Fibroblast of lung (primary cell): ENCODE measurements at regions not wholly inside any gene's neighbourhood (a gene's known extent, or its start where the extent isn't known, plus 50 kb on each side); places are given as distances from the start of the nearest gene placed in this dataset.

Experiments used
- EZH2 ChIP-seq: IDR thresholded peaks from 2 replicates; pipeline ENCODE4 v1.5.1; 2012; ENCODE audit warnings: low read length, control low read depth, mild to moderate bottlenecking; ENCODE audit errors: missing control alignments
- TF ChIP-seq, protein P1 (sequence below), 2 donors: IDR thresholded peaks in 1 of 2; conservative IDR thresholded peaks in 1 of 2; 1 replicate in 1 of 2; 2 replicates in 1 of 2; pipeline ENCODE4 v1.5.1; 2011 to 2012; ENCODE audit warnings: low read length in 2 of 2, control low read depth in 1 of 2, inconsistent platforms in 1 of 2, low read depth in 1 of 2, mild to moderate bottlenecking in 1 of 2

DNA sequence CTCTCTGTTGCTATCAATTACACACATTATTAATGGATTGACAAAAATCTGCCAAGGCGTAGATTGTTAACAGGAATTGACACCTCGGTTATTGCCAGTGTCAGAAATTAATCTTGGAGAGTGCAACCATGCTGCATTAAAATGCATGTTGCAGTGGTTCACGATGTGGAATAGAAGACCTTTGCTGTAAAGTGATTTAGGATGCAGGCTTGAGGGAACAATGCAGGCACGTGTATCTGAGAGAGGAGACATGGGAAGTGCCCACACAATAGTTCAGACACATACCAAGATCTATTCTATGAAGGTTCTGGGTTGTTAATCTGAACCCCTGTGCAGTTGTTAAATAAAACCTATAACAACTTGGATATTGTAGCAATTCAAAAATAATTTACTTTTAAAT lies 1032.8 kb upstream of the CDH8 start:
- TF ChIP-seq, protein P1, sequence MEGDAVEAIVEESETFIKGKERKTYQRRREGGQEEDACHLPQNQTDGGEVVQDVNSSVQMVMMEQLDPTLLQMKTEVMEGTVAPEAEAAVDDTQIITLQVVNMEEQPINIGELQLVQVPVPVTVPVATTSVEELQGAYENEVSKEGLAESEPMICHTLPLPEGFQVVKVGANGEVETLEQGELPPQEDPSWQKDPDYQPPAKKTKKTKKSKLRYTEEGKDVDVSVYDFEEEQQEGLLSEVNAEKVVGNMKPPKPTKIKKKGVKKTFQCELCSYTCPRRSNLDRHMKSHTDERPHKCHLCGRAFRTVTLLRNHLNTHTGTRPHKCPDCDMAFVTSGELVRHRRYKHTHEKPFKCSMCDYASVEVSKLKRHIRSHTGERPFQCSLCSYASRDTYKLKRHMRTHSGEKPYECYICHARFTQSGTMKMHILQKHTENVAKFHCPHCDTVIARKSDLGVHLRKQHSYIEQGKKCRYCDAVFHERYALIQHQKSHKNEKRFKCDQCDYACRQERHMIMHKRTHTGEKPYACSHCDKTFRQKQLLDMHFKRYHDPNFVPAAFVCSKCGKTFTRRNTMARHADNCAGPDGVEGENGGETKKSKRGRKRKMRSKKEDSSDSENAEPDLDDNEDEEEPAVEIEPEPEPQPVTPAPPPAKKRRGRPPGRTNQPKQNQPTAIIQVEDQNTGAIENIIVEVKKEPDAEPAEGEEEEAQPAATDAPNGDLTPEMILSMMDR (conservative IDR thresholded peaks at IDR 0.05 in 1 of 2, IDR thresholded peaks at IDR 0.05 in 1 of 2; ENCODE audit: low read depth in 1 of 2, low read length in 2 of 2): no peak
- TF ChIP-seq EZH2: no peak
